Nephron progenitor cell (in vitro differentiated cells): ENCODE measurements at regions not wholly inside any gene's neighbourhood (a gene's known extent, or its start where the extent isn't known, plus 50 kb on each side); places are given as distances from the start of the nearest gene placed in this dataset.

Experiments used
- DNase-seq: peaks from one replicate; pipeline ENCODE4 v3.0.0; 2021
- H3K27ac Mint-ChIP-seq: 2 replicates; pipeline ENCODE4 v1.8.0; 2021; ENCODE audit warnings: mild to moderate bottlenecking, moderate library complexity, mixed read lengths
- H3K27me3 Mint-ChIP-seq: 2 replicates; pipeline ENCODE4 v1.8.0; 2021; ENCODE audit warnings: mild to moderate bottlenecking, low read depth, mixed read lengths; ENCODE audit not compliant: poor library complexity
- H3K36me3 Mint-ChIP-seq: 2 replicates; pipeline ENCODE4 v1.8.0; 2021; ENCODE audit warnings: low read depth, mixed read lengths
- H3K4me1 Mint-ChIP-seq: 2 replicates; pipeline ENCODE4 v1.8.0; 2021; ENCODE audit warnings: mixed read lengths
- H3K4me3 Mint-ChIP-seq: 2 replicates; pipeline ENCODE4 v1.8.0; 2021; ENCODE audit warnings: mild to moderate bottlenecking, moderate library complexity, mixed read lengths
- H3K9me3 Mint-ChIP-seq: 2 replicates; pipeline ENCODE4 v1.8.0; 2021; ENCODE audit warnings: mild to moderate bottlenecking, moderate library complexity, mixed read lengths
- CTCF ChIP-seq: fragments of 200-600 bp; sonication (generic); IDR thresholded peaks from 2 replicates; pipeline ENCODE4 v1.5.0; 2021; ENCODE audit warnings: antibody characterized with exemption

- Mint-ChIP-seq H3K4me3 (peak overlapping the region; percentile 5), H3K4me1 (peaks cover 48% of the 10 kb centered on the region), H3K27me3 (peaks cover 3% of the 10 kb centered on the region), H3K36me3 (peaks cover 7% of the 10 kb centered on the region), H3K9me3 (peaks cover 25% of the 10 kb centered on the region), H3K27ac (peak overlapping the region; percentile 40)
- no peak for DNase-seq
- no peak for TF ChIP-seq CTCF
These were observed 98.8 kb downstream of the DUSP6 start for GRCh38 chr12:89253488-89253887.

GRCh38 chr12:89252284-89252683, 100.0 kb downstream of the DUSP6 start:
- DNase-seq: no peak
- no peak for TF ChIP-seq CTCF
- H3K27me3 Mint-ChIP-seq: peaks cover 3% of the 10 kb centered on the region
- no peak overlapping the region for H3K4me3 Mint-ChIP-seq
- H3K4me1 Mint-ChIP-seq: peaks cover 60% of the 10 kb centered on the region
- peaks cover 13% of the 10 kb centered on the region for H3K9me3 Mint-ChIP-seq
- no peaks in the 10 kb centered on the region for H3K36me3 Mint-ChIP-seq
- H3K27ac Mint-ChIP-seq: no peak overlapping the region

DNA sequence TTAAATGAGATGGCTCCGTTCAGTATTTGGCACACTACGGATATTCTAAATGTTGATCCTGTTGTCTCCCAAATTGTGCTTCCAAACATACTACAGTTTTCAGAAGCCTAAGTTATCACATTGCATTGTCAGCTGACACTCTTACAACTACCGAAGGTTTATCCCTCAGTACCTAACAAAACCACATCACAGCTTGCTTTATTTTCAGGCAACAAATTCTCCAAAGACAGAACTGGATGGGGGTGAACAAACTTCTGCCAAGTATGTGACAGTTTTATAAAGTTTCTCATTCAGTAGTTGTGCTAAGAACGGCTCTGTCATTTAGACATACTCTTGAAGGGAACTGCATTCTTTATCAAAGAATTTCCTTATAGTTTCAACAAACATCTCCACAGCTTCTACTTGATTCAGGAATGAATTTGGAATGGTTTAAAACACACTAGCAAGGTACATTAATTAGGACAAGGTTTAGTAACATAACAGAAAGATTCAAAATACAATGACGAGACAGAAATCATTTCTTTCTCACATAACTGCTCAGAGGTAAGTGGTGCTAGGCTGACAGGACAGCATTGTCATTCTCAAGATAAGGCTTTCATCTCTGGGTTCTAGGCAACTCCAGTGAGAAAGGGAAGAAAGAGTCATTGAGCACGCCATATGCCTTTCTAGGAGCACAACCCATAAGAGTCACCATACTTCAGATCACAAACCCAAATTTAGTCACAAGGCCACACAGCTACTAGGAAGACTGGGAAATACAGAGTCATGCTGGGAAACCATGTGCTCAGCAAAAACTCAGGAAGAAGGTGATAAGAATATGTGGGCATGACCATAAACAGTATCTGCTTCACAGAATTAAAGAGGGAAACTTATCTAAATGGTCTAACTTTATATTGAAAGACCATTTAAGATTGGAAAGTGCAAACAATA, 100.7 kb downstream of the DUSP6 start:
- Mint-ChIP-seq H3K36me3 (no peaks in the 10 kb centered on the region), H3K27ac (peak overlapping the region; percentile 3), H3K4me1 (peaks cover 63% of the 10 kb centered on the region), H3K27me3 (peaks cover 3% of the 10 kb centered on the region), H3K4me3 (no peak overlapping the region), H3K9me3 (peaks cover 11% of the 10 kb centered on the region)
- no peak for DNase-seq
- TF ChIP-seq CTCF: no peak

DNA sequence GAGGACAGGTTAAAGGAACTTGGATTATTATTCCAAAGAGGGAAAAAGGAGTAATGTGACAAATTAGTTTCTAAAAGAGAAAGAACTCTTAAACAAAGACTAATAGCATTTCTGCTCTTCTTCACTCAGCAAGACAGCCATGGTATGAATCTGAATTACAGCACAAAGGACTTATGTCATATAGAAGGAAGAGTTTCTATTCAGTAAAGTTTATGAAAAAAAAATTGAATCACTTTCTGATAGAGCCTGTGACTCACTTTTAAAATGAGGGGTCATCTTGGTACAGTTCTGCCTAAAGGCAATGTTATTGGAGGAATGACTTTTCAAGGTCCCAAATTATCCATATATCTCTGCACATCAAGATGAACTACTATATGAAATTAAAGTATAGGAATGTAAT, 101.7 kb downstream of the DUSP6 start:
- peaks cover 69% of the 10 kb centered on the region for H3K4me1 Mint-ChIP-seq
- H3K4me3 Mint-ChIP-seq: no peak overlapping the region
- no peaks in the 10 kb centered on the region for H3K36me3 Mint-ChIP-seq
- H3K9me3 Mint-ChIP-seq: peaks cover 7% of the 10 kb centered on the region
- no peak for DNase-seq
- H3K27ac Mint-ChIP-seq: no peak overlapping the region
- TF ChIP-seq CTCF: no peak
- peaks cover 3% of the 10 kb centered on the region for H3K27me3 Mint-ChIP-seq

GRCh38 chr12:89250213-89250612, 102.1 kb downstream of the DUSP6 start:
- peaks cover 2% of the 10 kb centered on the region for H3K27me3 Mint-ChIP-seq
- peaks cover 73% of the 10 kb centered on the region for H3K4me1 Mint-ChIP-seq
- TF ChIP-seq CTCF: no peak
- H3K36me3 Mint-ChIP-seq: no peaks in the 10 kb centered on the region
- H3K9me3 Mint-ChIP-seq: peaks cover 5% of the 10 kb centered on the region
- DNase-seq: no peak
- H3K27ac Mint-ChIP-seq: no peak overlapping the region
- H3K4me3 Mint-ChIP-seq: no peak overlapping the region

- H3K36me3 Mint-ChIP-seq: peaks cover 1% of the 10 kb centered on the region
- no peak overlapping the region for H3K4me3 Mint-ChIP-seq
- H3K27me3 Mint-ChIP-seq: peaks cover 5% of the 10 kb centered on the region
- no peak for DNase-seq
- peaks cover 76% of the 10 kb centered on the region for H3K4me1 Mint-ChIP-seq
- H3K27ac Mint-ChIP-seq: no peak overlapping the region
- no peak for TF ChIP-seq CTCF
- H3K9me3 Mint-ChIP-seq: peaks cover 7% of the 10 kb centered on the region
These were observed 104.3 kb downstream of the DUSP6 start for GRCh38 chr12:89247967-89248366.
